ENCODE measurements at regions not wholly inside any gene's neighbourhood (a gene's known extent, or its start where the extent isn't known, plus 50 kb on each side); places are given as distances from the start of the nearest gene placed in this dataset.

DNA sequence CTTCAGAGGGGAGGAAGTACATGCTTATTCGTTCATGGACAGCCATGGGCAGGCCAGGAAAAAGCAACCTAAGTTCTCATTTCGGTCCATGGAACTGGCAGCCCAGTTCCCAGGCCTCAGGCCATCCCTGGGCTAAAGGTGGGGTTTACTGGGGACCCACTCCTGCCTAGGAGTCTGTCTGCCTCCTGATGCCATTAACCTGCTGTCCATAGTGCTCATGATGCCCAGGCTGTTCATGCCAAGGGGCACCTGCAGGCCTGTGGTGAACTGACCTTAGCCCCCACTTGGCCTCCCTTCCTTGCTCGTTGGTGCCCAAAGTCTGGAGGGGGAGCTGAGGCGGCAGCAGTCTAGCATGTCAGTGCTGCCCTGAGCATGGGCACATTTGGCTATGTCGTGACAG, 450.2 kb upstream of the MBL2 start:
- Histone ChIP-seq H3T11ph (ENCODE audit: low read length) (no peak overlapping the region), H3K4ac (ENCODE audit: low read depth, low read length) (no peak overlapping the region), H2BK15ac (ENCODE audit: low read depth, low read length) (no peak overlapping the region), H4K5ac (ENCODE audit: insufficient read length, low read depth, low read length) (no peak overlapping the region), H2AFZ (ENCODE audit: low read length) (no peak overlapping the region), H3K27me3 (ENCODE audit: insufficient read depth, low read length) (no peaks in the 10 kb centered on the region), H3K23ac (ENCODE audit: insufficient read length, low read depth, low read length) (no peak overlapping the region), H4K8ac (replicated peaks; ENCODE audit: insufficient read length, low read depth, low read length) (no peak overlapping the region), H2BK120ac (ENCODE audit: low read depth, low read length, poor library complexity, severe bottlenecking) (no peak overlapping the region), H2BK20ac (ENCODE audit: low read depth, low read length, poor library complexity, severe bottlenecking) (no peak overlapping the region), H3K79me1 (ENCODE audit: insufficient read depth, low read depth, low read length, poor library complexity, severe bottlenecking) (no peaks in the 10 kb centered on the region), H2BK12ac (ENCODE audit: insufficient read length, low read depth, low read length) (no peak overlapping the region), H3K4me2 (ENCODE audit: insufficient read depth, insufficient read length, low read length) (no peak overlapping the region), H3K4me1 (ENCODE audit: insufficient read depth, low read length) (0 out of 2 replicates have a peak, but pooled peaks cover 2% of the 10 kb centered on the region), H4K20me1 (ENCODE audit: control insufficient read depth, insufficient read depth, insufficient read length) (no peaks in the 10 kb centered on the region), H3K9me3 (ENCODE audit: control insufficient read depth, low read depth, low read length) (no peaks in the 10 kb centered on the region), H3K56ac (ENCODE audit: insufficient read length, low read depth, low read length) (no peak overlapping the region), H3K27ac (ENCODE audit: insufficient read length, low read depth, low read length) (no peak overlapping the region), H3K18ac (ENCODE audit: insufficient read length, low read depth, low read length) (no peak overlapping the region), H4K91ac (ENCODE audit: insufficient read length, low read depth, low read length) (no peak overlapping the region), H2AK5ac (ENCODE audit: insufficient read length, low read length) (no peak overlapping the region), H3K14ac (ENCODE audit: insufficient read depth, low read length) (no peak overlapping the region), H3K79me2 (ENCODE audit: insufficient read depth, low read length) (no peaks in the 10 kb centered on the region), H3K9ac (ENCODE audit: extremely low read depth, insufficient read length, low read length) (no peak overlapping the region), H3K23me2 (ENCODE audit: insufficient read length, low read depth, low read length, poor library complexity, severe bottlenecking) (no peaks in the 10 kb centered on the region), H2BK5ac (ENCODE audit: insufficient read length, low read length) (no peak overlapping the region)
- Mint-ChIP-seq H3K27ac (no peak overlapping the region), H3K4me1 (peaks cover 21 to 24% of the 10 kb centered on the region in 2 experiments), H3K27me3 (ENCODE audit: low read depth) (no peaks in the 10 kb centered on the region), H3K36me3 (ENCODE audit: insufficient read depth in 1 of 3, low read depth in 3 of 3) (peaks cover 0 to 18% (median 3%) of the 10 kb centered on the region in 3 experiments; a peak in 4 of 7 replicates), H3K9me3 (no peaks in the 10 kb centered on the region), H3K4me3 (no peak overlapping the region)
- no peak for TF ChIP-seq CTCF (conservative IDR thresholded peaks at IDR 0.05)
- no CpG with 5 or more reads among the region's 5 CpGs for WGBS (ENCODE audit: extremely low coverage, insufficient read length, low lambda C conversion rate)
- no peak for DNase-seq
